SK-N-MC (cell line): ENCODE measurements at regions not wholly inside any gene's neighbourhood (a gene's known extent, or its start where the extent isn't known, plus 50 kb on each side); places are given as distances from the start of the nearest gene placed in this dataset.

Source experiments
- DNase-seq: peaks from one replicate; pipeline ENCODE4 v3.0.0-alpha.2; 2011; ENCODE audit warnings: low read depth, low spot score
- H3K27ac ChIP-seq: fragments of 200-600 bp; sonication (generic); 2 replicates; pipeline ENCODE4 v1.5.1; 2016; ENCODE audit warnings: mixed run types
- H3K36me3 ChIP-seq: fragments of 200-600 bp; sonication (generic); 2 replicates; pipeline ENCODE4 v1.6.1; 2017; ENCODE audit warnings: antibody characterized with exemption, low read length, mixed read lengths; ENCODE audit not compliant: insufficient read depth
- H3K4me3 ChIP-seq: fragments of 200-600 bp; sonication (generic); 2 replicates; pipeline ENCODE4 v1.5.1; 2016
- H3K9ac ChIP-seq: fragments of 200-600 bp; sonication (generic); 2 replicates; pipeline ENCODE4 v1.8.0; 2017; ENCODE audit warnings: mixed run types, mixed read lengths; ENCODE audit not compliant: insufficient read length
- H3K9me3 ChIP-seq: fragments of 200-600 bp; sonication (generic); 2 replicates; pipeline ENCODE4 v1.6.1; 2017; ENCODE audit warnings: low read depth, mild to moderate bottlenecking, antibody characterized with exemption, low read length, moderate library complexity, mixed read lengths
- EZH2 ChIP-seq: fragments of 200-600 bp; sonication (generic); IDR thresholded peaks from one replicate; pipeline ENCODE4 v1.6.1; 2017; ENCODE audit warnings: antibody characterized with exemption
- FOXP2 ChIP-seq: optimal IDR thresholded peaks from 2 replicates; pipeline ENCODE3; 2011; ENCODE audit warnings: mild to moderate bottlenecking, moderate library complexity; ENCODE audit not compliant: insufficient read depth; ENCODE audit errors: extremely low read length, control extremely low read depth
- POLR2AphosphoS5 ChIP-seq: IDR thresholded peaks from 2 replicates; pipeline ENCODE4 v1.6.1; 2012; ENCODE audit warnings: mild to moderate bottlenecking, low read depth, low read length, borderline replicate concordance

GRCh38 chr4:89665662-89666061 lies 171.3 kb downstream of the SNCA start:
- Histone ChIP-seq H3K27ac (no peak overlapping the region), H3K36me3 (no peaks in the 10 kb centered on the region), H3K9me3 (no peaks in the 10 kb centered on the region), H3K4me3 (no peak overlapping the region), H3K9ac (no peak overlapping the region)
- no peak for DNase-seq
- TF ChIP-seq FOXP2 (no peak), EZH2 (no peak), POLR2AphosphoS5 (no peak)

GRCh38 chr4:89664521-89664920 lies 172.4 kb downstream of the SNCA start:
- TF ChIP-seq FOXP2 (no peak), POLR2AphosphoS5 (no peak), EZH2 (no peak)

GRCh38 chr4:89661173-89661899 lies 175.6 kb downstream of the SNCA start:
- H3K9ac ChIP-seq: peak overlapping the region; percentile 5
- H3K36me3 ChIP-seq: no peaks in the 10 kb centered on the region
- H3K4me3 ChIP-seq: no peak overlapping the region
- no peaks in the 10 kb centered on the region for H3K9me3 ChIP-seq
- TF ChIP-seq FOXP2: no peak
- no peak for TF ChIP-seq EZH2
- no peak for DNase-seq
- no peak overlapping the region for H3K27ac ChIP-seq

More at GRCh38 chr4:89664521-89664920, 172.4 kb downstream of the SNCA start:
- H3K36me3 ChIP-seq: no peaks in the 10 kb centered on the region
- H3K4me3 ChIP-seq: no peak overlapping the region
- H3K27ac ChIP-seq: no peak overlapping the region
- H3K9ac ChIP-seq: no peak overlapping the region
- no peaks in the 10 kb centered on the region for H3K9me3 ChIP-seq
- DNase-seq: no peak

- TF ChIP-seq POLR2AphosphoS5 (no peak), EZH2 (no peak)
- Histone ChIP-seq H3K9ac (peak overlapping the region; percentile 20), H3K27ac (no peak overlapping the region), H3K4me3 (peak overlapping the region; percentile 6; the same call in 1 of the 2 replicates), H3K9me3 (no peaks in the 10 kb centered on the region), H3K36me3 (no peaks in the 10 kb centered on the region)
- DNase-seq: no peak
Observed at GRCh38 chr4:89660444-89661172, 176.4 kb downstream of the SNCA start.

GRCh38 chr4:89658701-89659024 lies 178.3 kb downstream of the SNCA start:
- no peak for TF ChIP-seq POLR2AphosphoS5
- no peak for TF ChIP-seq FOXP2
- no peak for TF ChIP-seq EZH2

GRCh38 chr4:89657931-89658700 lies 178.8 kb downstream of the SNCA start:
- Histone ChIP-seq H3K9ac (no peak overlapping the region), H3K27ac (no peak overlapping the region), H3K9me3 (no peaks in the 10 kb centered on the region), H3K36me3 (no peaks in the 10 kb centered on the region), H3K4me3 (no peak overlapping the region)
- peak; percentile 16 for DNase-seq
- TF ChIP-seq POLR2AphosphoS5: no peak
- TF ChIP-seq FOXP2: no peak
- no peak for TF ChIP-seq EZH2

More at GRCh38 chr4:89658701-89659024, 178.3 kb downstream of the SNCA start:
- Histone ChIP-seq H3K27ac (no peak overlapping the region), H3K4me3 (no peak overlapping the region), H3K9me3 (no peaks in the 10 kb centered on the region), H3K36me3 (no peaks in the 10 kb centered on the region), H3K9ac (no peak overlapping the region)
- DNase-seq: no peak

- no peak for TF ChIP-seq POLR2AphosphoS5
- no peak for TF ChIP-seq EZH2
- no peak for TF ChIP-seq FOXP2
- Histone ChIP-seq H3K4me3 (no peak overlapping the region), H3K27ac (no peak overlapping the region), H3K36me3 (no peaks in the 10 kb centered on the region), H3K9ac (no peak overlapping the region), H3K9me3 (no peaks in the 10 kb centered on the region)
- DNase-seq: no peak
Observed at GRCh38 chr4:89653012-89653411, 183.9 kb downstream of the SNCA start.

- Histone ChIP-seq H3K36me3 (no peaks in the 10 kb centered on the region), H3K9ac (no peak overlapping the region), H3K9me3 (no peaks in the 10 kb centered on the region), H3K4me3 (no peak overlapping the region), H3K27ac (no peak overlapping the region)
- TF ChIP-seq POLR2AphosphoS5: no peak
- TF ChIP-seq EZH2: no peak
- TF ChIP-seq FOXP2: no peak
- no peak for DNase-seq
Observed at GRCh38 chr4:89645482-89645881, 191.5 kb downstream of the SNCA start.

GRCh38 chr4:89641367-89641687 lies 195.6 kb downstream of the SNCA start:
- no peaks in the 10 kb centered on the region for H3K36me3 ChIP-seq
- TF ChIP-seq POLR2AphosphoS5: no peak
- TF ChIP-seq EZH2: no peak
- TF ChIP-seq FOXP2: no peak
- no peaks in the 10 kb centered on the region for H3K9me3 ChIP-seq
- no peak for DNase-seq
- H3K27ac ChIP-seq: no peak overlapping the region
- no peak overlapping the region for H3K9ac ChIP-seq
- H3K4me3 ChIP-seq: peak overlapping the region; percentile 28
